K562 (cell line): ENCODE measurements at regions not wholly inside any gene's neighbourhood (a gene's known extent, or its start where the extent isn't known, plus 50 kb on each side); places are given as distances from the start of the nearest gene placed in this dataset.

Experiments
- GTF2F1 ChIP-seq: IDR thresholded peaks from 2 replicates; pipeline ENCODE4 v1.6.1; 2011; ENCODE audit warnings: low read depth, low read length, improper control_type of control experiment
- MAFK ChIP-seq: IDR thresholded peaks from 2 replicates; pipeline ENCODE4 v1.6.1; 2011; ENCODE audit warnings: low read length, improper control_type of control experiment
- PHB2 ChIP-seq: fragments of 450-650 bp; IDR thresholded peaks from 2 replicates; pipeline ENCODE4 v1.6.1; 2017; ENCODE audit warnings: low read depth
- RAD51 ChIP-seq: fragments of 450-650 bp; IDR thresholded peaks from 2 replicates; pipeline ENCODE4 v1.7.1; 2016; ENCODE audit warnings: low read depth, mild to moderate bottlenecking, borderline replicate concordance
- TBL1XR1 ChIP-seq, 2 experiments: IDR thresholded peaks; 2 replicates each; pipeline ENCODE4 v1.6.1; 2012; ENCODE audit warnings: improper control_type of control experiment in 2 of 2, low read length in 2 of 2, mild to moderate bottlenecking in 1 of 2
- ZBTB43 ChIP-seq: sonication (generic); formaldehyde crosslinking; IDR thresholded peaks from 2 replicates; pipeline ENCODE4 v1.8.0; 2023; ENCODE audit warnings: mild to moderate bottlenecking, missing genetic modification reagents
- ZFX ChIP-seq: sonication (generic); formaldehyde crosslinking; IDR thresholded peaks from 2 replicates; pipeline ENCODE4 v1.8.0; 2022; ENCODE audit warnings: mild to moderate bottlenecking, missing genetic modification reagents, moderate library complexity
- ZNF121 ChIP-seq: sonication (generic); formaldehyde crosslinking; conservative IDR thresholded peaks from 2 replicates; pipeline ENCODE4 v1.8.0; 2022; ENCODE audit warnings: missing genetic modification reagents
- ZNF274 ChIP-seq: IDR thresholded peaks from 2 replicates; pipeline ENCODE4 v1.6.1; 2011; ENCODE audit warnings: low read depth, mild to moderate bottlenecking, low read length, moderate library complexity, borderline replicate concordance
- TF ChIP-seq, protein P1 (sequence below): fragments of 450-650 bp; IDR thresholded peaks from 2 replicates; pipeline ENCODE4 v1.7.1; 2018; ENCODE audit warnings: mild to moderate bottlenecking, low read depth; ENCODE audit not compliant: partially characterized antibody
- TF ChIP-seq, protein P2 (sequence below): IDR thresholded peaks from 2 replicates; pipeline ENCODE4 v1.6.1; 2014; ENCODE audit warnings: antibody characterized with exemption

- TF ChIP-seq GTF2F1 (no peak), PHB2 (no peak), ZNF274 (no peak), MAFK (no peak; the same call in 1 of the 2 replicates), ZFX (CRISPR knock-in tag) (no peak), ZBTB43 (CRISPR knock-in tag) (no peak), RAD51 (no peak), TBL1XR1 (IDR thresholded peaks at IDR 0.05; ENCODE audit: low read length in 2 of 2) (no peak), ZNF121 (CRISPR knock-in tag) (no peak)
- TF ChIP-seq, protein P1, sequence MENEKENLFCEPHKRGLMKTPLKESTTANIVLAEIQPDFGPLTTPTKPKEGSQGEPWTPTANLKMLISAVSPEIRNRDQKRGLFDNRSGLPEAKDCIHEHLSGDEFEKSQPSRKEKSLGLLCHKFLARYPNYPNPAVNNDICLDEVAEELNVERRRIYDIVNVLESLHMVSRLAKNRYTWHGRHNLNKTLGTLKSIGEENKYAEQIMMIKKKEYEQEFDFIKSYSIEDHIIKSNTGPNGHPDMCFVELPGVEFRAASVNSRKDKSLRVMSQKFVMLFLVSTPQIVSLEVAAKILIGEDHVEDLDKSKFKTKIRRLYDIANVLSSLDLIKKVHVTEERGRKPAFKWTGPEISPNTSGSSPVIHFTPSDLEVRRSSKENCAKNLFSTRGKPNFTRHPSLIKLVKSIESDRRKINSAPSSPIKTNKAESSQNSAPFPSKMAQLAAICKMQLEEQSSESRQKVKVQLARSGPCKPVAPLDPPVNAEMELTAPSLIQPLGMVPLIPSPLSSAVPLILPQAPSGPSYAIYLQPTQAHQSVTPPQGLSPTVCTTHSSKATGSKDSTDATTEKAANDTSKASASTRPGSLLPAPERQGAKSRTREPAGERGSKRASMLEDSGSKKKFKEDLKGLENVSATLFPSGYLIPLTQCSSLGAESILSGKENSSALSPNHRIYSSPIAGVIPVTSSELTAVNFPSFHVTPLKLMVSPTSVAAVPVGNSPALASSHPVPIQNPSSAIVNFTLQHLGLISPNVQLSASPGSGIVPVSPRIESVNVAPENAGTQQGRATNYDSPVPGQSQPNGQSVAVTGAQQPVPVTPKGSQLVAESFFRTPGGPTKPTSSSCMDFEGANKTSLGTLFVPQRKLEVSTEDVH, result no peak
- TF ChIP-seq, protein P2, sequence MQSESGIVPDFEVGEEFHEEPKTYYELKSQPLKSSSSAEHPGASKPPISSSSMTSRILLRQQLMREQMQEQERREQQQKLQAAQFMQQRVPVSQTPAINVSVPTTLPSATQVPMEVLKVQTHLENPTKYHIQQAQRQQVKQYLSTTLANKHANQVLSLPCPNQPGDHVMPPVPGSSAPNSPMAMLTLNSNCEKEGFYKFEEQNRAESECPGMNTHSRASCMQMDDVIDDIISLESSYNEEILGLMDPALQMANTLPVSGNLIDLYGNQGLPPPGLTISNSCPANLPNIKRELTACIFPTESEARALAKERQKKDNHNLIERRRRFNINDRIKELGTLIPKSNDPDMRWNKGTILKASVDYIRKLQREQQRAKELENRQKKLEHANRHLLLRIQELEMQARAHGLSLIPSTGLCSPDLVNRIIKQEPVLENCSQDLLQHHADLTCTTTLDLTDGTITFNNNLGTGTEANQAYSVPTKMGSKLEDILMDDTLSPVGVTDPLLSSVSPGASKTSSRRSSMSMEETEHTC, result no peak
Observed at GRCh38 chr1:69090752-69091151, 477.0 kb upstream of the LRRC7 start.
